PC-9 (cell line): ENCODE measurements at regions not wholly inside any gene's neighbourhood (a gene's known extent, or its start where the extent isn't known, plus 50 kb on each side); places are given as distances from the start of the nearest gene placed in this dataset.

Experiments used
- BruUV-seq: library from RNA; stranded (reverse); fragments of 400-500 nt; replicated peaks from 2 replicates; lab custom pipeline; 2021; lab: Mats Ljungman, UMichigan
- CTCF ChIA-PET: fragments of 300-600 bp; sonication (Branson Sonifier 250); formaldehyde crosslinking; loops from one replicate; lab custom pipeline; 2022; ENCODE audit warnings: antibody characterized with exemption; lab: Charles Lee
- POLR2A ChIA-PET: fragments of 300-600 bp; sonication (Branson Sonifier 250); formaldehyde crosslinking; loops from one replicate; lab custom pipeline; 2022; ENCODE audit warnings: antibody characterized with exemption; ENCODE audit not compliant: unreplicated experiment; lab: Charles Lee
- DNase-seq, 2 experiments: peaks; one replicate each; pipeline versions ENCODE4 v3.0.0 to v3.0.0-alpha.2; 2015 to 2022; ENCODE audit warnings: mixed read lengths in 1 of 2
- H2AFZ ChIP-seq: fragments of 200-600 bp; sonication (generic); 2 replicates; pipeline ENCODE4 v1.8.1; 2017; ENCODE audit warnings: antibody characterized with exemption
- H3F3A ChIP-seq: fragments of 200-600 bp; sonication (generic); 2 replicates; pipeline ENCODE4 v1.8.1; 2017; ENCODE audit warnings: antibody characterized with exemption, mild to moderate bottlenecking, low read depth; ENCODE audit not compliant: insufficient read depth
- H3K27ac ChIP-seq: fragments of 200-600 bp; sonication (generic); 2 replicates; pipeline ENCODE4 v1.6.1; 2016; ENCODE audit warnings: mixed run types
- H3K27me3 ChIP-seq: fragments of 200-600 bp; sonication (generic); 2 replicates; pipeline ENCODE4 v1.6.1; 2016; ENCODE audit warnings: low read depth, mixed run types; ENCODE audit not compliant: insufficient read depth
- H3K36me3 ChIP-seq: fragments of 200-600 bp; sonication (generic); 2 replicates; pipeline ENCODE4 v1.6.1; 2016; ENCODE audit warnings: low read depth, mixed run types
- H3K4me1 ChIP-seq: fragments of 200-600 bp; sonication (generic); replicated peaks from 2 replicates; pipeline ENCODE4 v1.6.1; 2016; ENCODE audit warnings: mixed run types; ENCODE audit not compliant: insufficient read depth
- H3K4me2 ChIP-seq: fragments of 200-600 bp; sonication (generic); 2 replicates; pipeline ENCODE4 v1.6.1; 2017; ENCODE audit warnings: mixed run types
- H3K4me3 ChIP-seq: fragments of 200-600 bp; sonication (generic); 2 replicates; pipeline ENCODE4 v1.6.1; 2016; ENCODE audit warnings: mixed run types
- H3K79me2 ChIP-seq: fragments of 200-600 bp; sonication (generic); 2 replicates; pipeline ENCODE4 v1.6.1; 2017; ENCODE audit warnings: low read depth, mixed run types
- H3K9me2 ChIP-seq: fragments of 200-600 bp; sonication (generic); 2 replicates; pipeline ENCODE4 v1.8.1; 2017; ENCODE audit warnings: mild to moderate bottlenecking; ENCODE audit not compliant: insufficient read depth
- H3K9me3 ChIP-seq: fragments of 200-600 bp; sonication (generic); 2 replicates; pipeline ENCODE4 v1.8.1; 2016; ENCODE audit warnings: low read depth; ENCODE audit not compliant: insufficient read depth
- H4K20me1 ChIP-seq: fragments of 200-600 bp; sonication (generic); 2 replicates; pipeline ENCODE4 v1.8.1; 2017; ENCODE audit not compliant: insufficient read depth
- EZH2 ChIP-seq: fragments of 200-600 bp; sonication (generic); IDR thresholded peaks from 2 replicates; pipeline ENCODE4 v1.8.0; 2017; ENCODE audit warnings: antibody characterized with exemption, low read depth
- intact Hi-C: fragments of 100-400 bp; cut with micrococcal nuclease; formaldehyde crosslinking; loops from one replicate; pipeline ENCODE4 v1.10.0; 2022; ENCODE audit not compliant: unreplicated experiment
- TF ChIP-seq, protein P1 (sequence below): fragments of 200-600 bp; sonication (generic); conservative IDR thresholded peaks from 2 replicates; pipeline ENCODE4 v1.6.1; 2017; ENCODE audit warnings: mixed run types, antibody characterized with exemption, mild to moderate bottlenecking, moderate library complexity

- Histone ChIP-seq H3F3A (peaks cover 4% of the 10 kb centered on the region; the same call in 1 of the 2 replicates), H2AFZ (no peak overlapping the region), H3K27ac (no peak overlapping the region), H3K27me3 (no peaks in the 10 kb centered on the region), H3K4me2 (no peak overlapping the region), H3K9me3 (no peaks in the 10 kb centered on the region), H3K9me2 (no peaks in the 10 kb centered on the region), H3K4me1 (peaks cover 23% of the 10 kb centered on the region), H4K20me1 (no peaks in the 10 kb centered on the region), H3K79me2 (no peaks in the 10 kb centered on the region), H3K4me3 (no peak overlapping the region), H3K36me3 (no peaks in the 10 kb centered on the region)
- TF ChIP-seq, protein P1, sequence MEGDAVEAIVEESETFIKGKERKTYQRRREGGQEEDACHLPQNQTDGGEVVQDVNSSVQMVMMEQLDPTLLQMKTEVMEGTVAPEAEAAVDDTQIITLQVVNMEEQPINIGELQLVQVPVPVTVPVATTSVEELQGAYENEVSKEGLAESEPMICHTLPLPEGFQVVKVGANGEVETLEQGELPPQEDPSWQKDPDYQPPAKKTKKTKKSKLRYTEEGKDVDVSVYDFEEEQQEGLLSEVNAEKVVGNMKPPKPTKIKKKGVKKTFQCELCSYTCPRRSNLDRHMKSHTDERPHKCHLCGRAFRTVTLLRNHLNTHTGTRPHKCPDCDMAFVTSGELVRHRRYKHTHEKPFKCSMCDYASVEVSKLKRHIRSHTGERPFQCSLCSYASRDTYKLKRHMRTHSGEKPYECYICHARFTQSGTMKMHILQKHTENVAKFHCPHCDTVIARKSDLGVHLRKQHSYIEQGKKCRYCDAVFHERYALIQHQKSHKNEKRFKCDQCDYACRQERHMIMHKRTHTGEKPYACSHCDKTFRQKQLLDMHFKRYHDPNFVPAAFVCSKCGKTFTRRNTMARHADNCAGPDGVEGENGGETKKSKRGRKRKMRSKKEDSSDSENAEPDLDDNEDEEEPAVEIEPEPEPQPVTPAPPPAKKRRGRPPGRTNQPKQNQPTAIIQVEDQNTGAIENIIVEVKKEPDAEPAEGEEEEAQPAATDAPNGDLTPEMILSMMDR: no peak
- no peak for TF ChIP-seq EZH2
- no peak for DNase-seq
- no TSS peak for BruUV-seq
- ChIA-PET POLR2A (no interaction called here), CTCF (no interaction called here)
- intact Hi-C loops: no loop called here
Measured at GRCh38 chr6:1035401-1035800, 276.5 kb upstream of the FOXQ1 start.

- no peaks in the 10 kb centered on the region for H3K79me2 ChIP-seq
- no peaks in the 10 kb centered on the region for H3K4me1 ChIP-seq
- H3K36me3 ChIP-seq: no peaks in the 10 kb centered on the region
- H3K4me2 ChIP-seq: no peak overlapping the region
- no peak overlapping the region for H2AFZ ChIP-seq
- no peaks in the 10 kb centered on the region for H3K9me2 ChIP-seq
- H3K9me3 ChIP-seq: no peaks in the 10 kb centered on the region
- no peak overlapping the region for H3K27ac ChIP-seq
- no peaks in the 10 kb centered on the region for H3F3A ChIP-seq
- ChIA-PET CTCF (no interaction called here), POLR2A (no interaction called here)
- H3K27me3 ChIP-seq: no peaks in the 10 kb centered on the region
- no peak for DNase-seq
- intact Hi-C loops: no loop called here
- H4K20me1 ChIP-seq: no peaks in the 10 kb centered on the region
- TF ChIP-seq, protein P1: no peak
- no peak for TF ChIP-seq EZH2
- no TSS peak for BruUV-seq
- no peak overlapping the region for H3K4me3 ChIP-seq
Measured at GRCh38 chr6:1031720-1032119, 280.2 kb upstream of the FOXQ1 start.

DNA sequence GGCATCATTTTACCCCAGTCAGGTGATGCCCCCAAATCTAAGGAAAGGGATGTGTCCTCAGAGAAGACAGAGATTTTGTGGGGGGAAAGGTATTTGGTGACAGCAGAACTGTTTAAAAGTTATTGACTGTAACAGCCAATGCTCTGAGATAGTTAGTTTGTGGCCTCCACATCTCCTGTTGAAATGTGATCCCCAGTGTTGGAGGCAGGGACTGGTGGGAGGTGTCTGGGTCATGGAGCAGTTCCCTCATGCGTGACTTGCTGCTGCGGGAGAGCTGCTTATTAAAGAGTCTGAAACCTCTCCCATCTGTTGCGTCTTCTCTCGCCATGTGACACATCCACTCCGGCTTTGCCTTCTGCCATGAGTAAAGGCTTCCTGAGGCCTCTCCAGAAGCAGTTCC lies 282.8 kb upstream of the FOXQ1 start:
- TF ChIP-seq EZH2: no peak
- TF ChIP-seq, protein P1: no peak
- Histone ChIP-seq H4K20me1 (no peaks in the 10 kb centered on the region), H3K9me2 (no peaks in the 10 kb centered on the region), H3K4me2 (no peak overlapping the region), H3K27ac (no peak overlapping the region), H3F3A (no peaks in the 10 kb centered on the region), H3K4me3 (no peak overlapping the region), H3K79me2 (no peaks in the 10 kb centered on the region), H2AFZ (no peak overlapping the region), H3K27me3 (no peaks in the 10 kb centered on the region), H3K4me1 (peaks cover 13% of the 10 kb centered on the region), H3K9me3 (no peaks in the 10 kb centered on the region), H3K36me3 (no peaks in the 10 kb centered on the region)
- CTCF ChIA-PET: no interaction called here
- POLR2A ChIA-PET: no interaction called here
- intact Hi-C loops: no loop called here
- BruUV-seq: no TSS peak
- DNase-seq: no peak
